ENCODE measurements at regions not wholly inside any gene's neighbourhood (a gene's known extent, or its start where the extent isn't known, plus 50 kb on each side); places are given as distances from the start of the nearest gene placed in this dataset.

DNA sequence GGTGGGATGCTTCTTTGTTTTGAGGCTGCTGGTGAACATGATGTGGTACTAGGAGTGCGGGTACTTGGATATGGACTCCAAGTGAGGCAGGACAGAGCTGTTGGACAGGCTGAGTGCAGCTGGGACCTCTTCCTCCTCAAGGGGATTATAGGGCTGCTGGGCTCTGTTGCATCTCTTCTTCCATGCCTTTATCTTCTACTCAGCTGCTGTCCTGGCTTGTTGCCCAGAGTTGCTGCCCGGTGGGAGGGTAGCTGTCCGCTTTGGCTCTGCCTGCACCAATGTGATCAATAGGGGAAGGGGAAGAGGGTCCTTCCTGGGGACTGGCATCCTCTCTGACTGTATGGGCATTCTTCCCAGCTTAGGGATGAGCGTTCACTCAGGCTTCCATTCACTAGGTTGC lies 1217.9 kb upstream of the ACO1 start:
- TF ChIP-seq POLR2A (IDR thresholded peaks at IDR 0.05; ENCODE audit: low read depth, low read length) (no peak), POLR2AphosphoS5 (IDR thresholded peaks at IDR 0.05; ENCODE audit: insufficient read depth, low read depth, low read length) (no peak), EZH2 (IDR thresholded peaks at IDR 0.05; ENCODE audit: borderline replicate concordance, low read depth, low read length, severe bottlenecking) (no peak), FOS (IDR thresholded peaks at IDR 0.05; ENCODE audit: borderline replicate concordance, insufficient read depth, low read length) (no peak), MYC (IDR thresholded peaks at IDR 0.05; ENCODE audit: low read depth, low read length) (no peak), JUN (IDR thresholded peaks at IDR 0.05; ENCODE audit: borderline replicate concordance, insufficient read depth, insufficient read length, low read depth) (no peak), GATA2 (IDR thresholded peaks at IDR 0.05; ENCODE audit: insufficient read depth, insufficient read length, low read depth, low read length) (no peak)
- TF ChIP-seq, protein P1, sequence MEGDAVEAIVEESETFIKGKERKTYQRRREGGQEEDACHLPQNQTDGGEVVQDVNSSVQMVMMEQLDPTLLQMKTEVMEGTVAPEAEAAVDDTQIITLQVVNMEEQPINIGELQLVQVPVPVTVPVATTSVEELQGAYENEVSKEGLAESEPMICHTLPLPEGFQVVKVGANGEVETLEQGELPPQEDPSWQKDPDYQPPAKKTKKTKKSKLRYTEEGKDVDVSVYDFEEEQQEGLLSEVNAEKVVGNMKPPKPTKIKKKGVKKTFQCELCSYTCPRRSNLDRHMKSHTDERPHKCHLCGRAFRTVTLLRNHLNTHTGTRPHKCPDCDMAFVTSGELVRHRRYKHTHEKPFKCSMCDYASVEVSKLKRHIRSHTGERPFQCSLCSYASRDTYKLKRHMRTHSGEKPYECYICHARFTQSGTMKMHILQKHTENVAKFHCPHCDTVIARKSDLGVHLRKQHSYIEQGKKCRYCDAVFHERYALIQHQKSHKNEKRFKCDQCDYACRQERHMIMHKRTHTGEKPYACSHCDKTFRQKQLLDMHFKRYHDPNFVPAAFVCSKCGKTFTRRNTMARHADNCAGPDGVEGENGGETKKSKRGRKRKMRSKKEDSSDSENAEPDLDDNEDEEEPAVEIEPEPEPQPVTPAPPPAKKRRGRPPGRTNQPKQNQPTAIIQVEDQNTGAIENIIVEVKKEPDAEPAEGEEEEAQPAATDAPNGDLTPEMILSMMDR (IDR thresholded peaks at IDR 0.05; ENCODE audit: extremely low read depth in 1 of 2, insufficient read depth in 1 of 2, low read depth in 1 of 2, low read length in 2 of 2), result no peak
- TF ChIP-seq, protein P2, sequence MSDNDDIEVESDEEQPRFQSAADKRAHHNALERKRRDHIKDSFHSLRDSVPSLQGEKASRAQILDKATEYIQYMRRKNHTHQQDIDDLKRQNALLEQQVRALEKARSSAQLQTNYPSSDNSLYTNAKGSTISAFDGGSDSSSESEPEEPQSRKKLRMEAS (IDR thresholded peaks at IDR 0.05; ENCODE audit: insufficient read depth, insufficient read length), result no peak
